ENCODE measurements at regions not wholly inside any gene's neighbourhood (a gene's known extent, or its start where the extent isn't known, plus 50 kb on each side); places are given as distances from the start of the nearest gene placed in this dataset.
"Not testable (repeated sequence)": the region's sequence is repeated elsewhere in the genome, so short reads cannot be mapped to it uniquely, and the experiment has no call there.

- DNase-seq, result no peak
Observed at GRCh38 chr2:194332799-194333490, 1324.1 kb upstream of the SLC39A10 start.

GRCh38 chr2:194328456-194328855, 1328.6 kb upstream of the SLC39A10 start:
- DNase-seq, result no peak

GRCh38 chr2:194327196-194327888, 1329.7 kb upstream of the SLC39A10 start:
- DNase-seq, result no peak

GRCh38 chr2:194323740-194324139, 1333.3 kb upstream of the SLC39A10 start:
- DNase-seq, result no peak

GRCh38 chr2:194320520-194320919, 1336.5 kb upstream of the SLC39A10 start:
- no peak for DNase-seq

- no peak for DNase-seq
Observed at GRCh38 chr2:194319222-194319992, 1337.6 kb upstream of the SLC39A10 start.

- DNase-seq, result no peak
Observed at GRCh38 chr2:194314042-194314441, 1343.0 kb upstream of the SLC39A10 start.

- no peak for DNase-seq
Observed at GRCh38 chr2:194304191-194304590, 1352.8 kb upstream of the SLC39A10 start.

- DNase-seq, result no peak
Observed at GRCh38 chr2:194301946-194302345, 1355.1 kb upstream of the SLC39A10 start.

- no peak for DNase-seq
Observed at GRCh38 chr2:194294156-194294555, 1362.9 kb upstream of the SLC39A10 start.

- no peak for DNase-seq
Observed at GRCh38 chr2:194291104-194291503, 1365.9 kb upstream of the SLC39A10 start.

GRCh38 chr2:194289712-194290346, 1367.2 kb upstream of the SLC39A10 start:
- DNase-seq, result no peak

- not testable (repeated sequence) for DNase-seq
Observed at GRCh38 chr2:194276667-194277066, 1380.4 kb upstream of the SLC39A10 start.

GRCh38 chr2:194271293-194271961, 1385.6 kb upstream of the SLC39A10 start:
- no peak for DNase-seq

GRCh38 chr2:194270648-194271047, 1386.4 kb upstream of the SLC39A10 start:
- DNase-seq, result no peak

- no peak for DNase-seq
Observed at GRCh38 chr2:194264586-194264985, 1392.4 kb upstream of the SLC39A10 start.

- no peak for DNase-seq
Observed at GRCh38 chr2:194260185-194260584, 1396.8 kb upstream of the SLC39A10 start.

GRCh38 chr2:194257095-194257494, 1399.9 kb upstream of the SLC39A10 start:
- no peak for DNase-seq

- no peak for DNase-seq
Observed at GRCh38 chr2:194253528-194254259, 1403.3 kb upstream of the SLC39A10 start.

- DNase-seq, result no peak
Observed at GRCh38 chr2:194252127-194252526, 1404.9 kb upstream of the SLC39A10 start.

- DNase-seq, result no peak
Observed at GRCh38 chr2:194232600-194232999, 1424.4 kb upstream of the SLC39A10 start.

- DNase-seq, result no peak
Observed at GRCh38 chr2:194223218-194223617, 1433.8 kb upstream of the SLC39A10 start.

Measured in fibroblast of skin of abdomen (primary cell).